Adrenal gland (tissue), 5 donors: ENCODE measurements at regions not wholly inside any gene's neighbourhood (a gene's known extent, or its start where the extent isn't known, plus 50 kb on each side); places are given as distances from the start of the nearest gene placed in this dataset.

Experiments
- POLR2A ChIP-seq, 2 donors: fragments of 450-650 bp; IDR thresholded peaks; one replicate each; pipeline ENCODE4 v1.6.1; 2017; ENCODE audit warnings: antibody characterized with exemption in 2 of 2, mild to moderate bottlenecking in 2 of 2, moderate library complexity in 1 of 2
- TF ChIP-seq, protein P1 (sequence below), 6 experiments: fragments of 450-650 bp in 4 of 6; fragments of 200-600 bp in 2 of 6; sonication (generic) in 1 of 6; IDR thresholded peaks; 1 replicate in 5 of 6; 2 replicates in 1 of 6; pipeline versions ENCODE4 v1.5.1 to v1.8.0; 2016 to 2021; ENCODE audit warnings: antibody characterized with exemption in 6 of 6, mild to moderate bottlenecking in 2 of 6, moderate library complexity in 1 of 6
- donor health status: DM: no; HTN: no; CAD: no.

DNA sequence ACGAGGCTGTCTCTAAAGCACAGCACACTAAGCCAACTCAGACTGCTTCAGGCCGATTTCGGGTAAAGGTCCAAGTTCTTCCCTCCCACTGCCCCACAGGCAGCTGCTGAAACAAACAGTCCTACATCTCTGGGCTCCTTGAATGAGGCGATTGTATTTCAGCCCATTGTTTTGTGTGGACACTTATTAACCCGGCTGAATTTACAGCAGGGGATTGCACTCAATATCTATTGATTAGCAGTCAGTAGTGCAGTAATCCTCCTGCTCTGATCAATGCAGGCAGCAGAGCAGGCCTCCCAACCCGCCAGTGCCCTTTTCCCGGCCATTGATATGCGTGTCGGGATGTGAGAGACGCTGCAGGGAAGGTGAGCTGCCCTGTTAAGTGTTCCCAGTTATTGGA is 330.1 kb downstream of the CMPK2 start:
- TF ChIP-seq, protein P1, sequence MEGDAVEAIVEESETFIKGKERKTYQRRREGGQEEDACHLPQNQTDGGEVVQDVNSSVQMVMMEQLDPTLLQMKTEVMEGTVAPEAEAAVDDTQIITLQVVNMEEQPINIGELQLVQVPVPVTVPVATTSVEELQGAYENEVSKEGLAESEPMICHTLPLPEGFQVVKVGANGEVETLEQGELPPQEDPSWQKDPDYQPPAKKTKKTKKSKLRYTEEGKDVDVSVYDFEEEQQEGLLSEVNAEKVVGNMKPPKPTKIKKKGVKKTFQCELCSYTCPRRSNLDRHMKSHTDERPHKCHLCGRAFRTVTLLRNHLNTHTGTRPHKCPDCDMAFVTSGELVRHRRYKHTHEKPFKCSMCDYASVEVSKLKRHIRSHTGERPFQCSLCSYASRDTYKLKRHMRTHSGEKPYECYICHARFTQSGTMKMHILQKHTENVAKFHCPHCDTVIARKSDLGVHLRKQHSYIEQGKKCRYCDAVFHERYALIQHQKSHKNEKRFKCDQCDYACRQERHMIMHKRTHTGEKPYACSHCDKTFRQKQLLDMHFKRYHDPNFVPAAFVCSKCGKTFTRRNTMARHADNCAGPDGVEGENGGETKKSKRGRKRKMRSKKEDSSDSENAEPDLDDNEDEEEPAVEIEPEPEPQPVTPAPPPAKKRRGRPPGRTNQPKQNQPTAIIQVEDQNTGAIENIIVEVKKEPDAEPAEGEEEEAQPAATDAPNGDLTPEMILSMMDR (IDR thresholded peaks at IDR 0.05), result no peak
- TF ChIP-seq POLR2A (IDR thresholded peaks at IDR 0.05), result no peak
